ENCODE measurements at regions not wholly inside any gene's neighbourhood (a gene's known extent, or its start where the extent isn't known, plus 50 kb on each side); places are given as distances from the start of the nearest gene placed in this dataset.
"Not testable (repeated sequence)": the region's sequence is repeated elsewhere in the genome, so short reads cannot be mapped to it uniquely, and the experiment has no call there.

DNA sequence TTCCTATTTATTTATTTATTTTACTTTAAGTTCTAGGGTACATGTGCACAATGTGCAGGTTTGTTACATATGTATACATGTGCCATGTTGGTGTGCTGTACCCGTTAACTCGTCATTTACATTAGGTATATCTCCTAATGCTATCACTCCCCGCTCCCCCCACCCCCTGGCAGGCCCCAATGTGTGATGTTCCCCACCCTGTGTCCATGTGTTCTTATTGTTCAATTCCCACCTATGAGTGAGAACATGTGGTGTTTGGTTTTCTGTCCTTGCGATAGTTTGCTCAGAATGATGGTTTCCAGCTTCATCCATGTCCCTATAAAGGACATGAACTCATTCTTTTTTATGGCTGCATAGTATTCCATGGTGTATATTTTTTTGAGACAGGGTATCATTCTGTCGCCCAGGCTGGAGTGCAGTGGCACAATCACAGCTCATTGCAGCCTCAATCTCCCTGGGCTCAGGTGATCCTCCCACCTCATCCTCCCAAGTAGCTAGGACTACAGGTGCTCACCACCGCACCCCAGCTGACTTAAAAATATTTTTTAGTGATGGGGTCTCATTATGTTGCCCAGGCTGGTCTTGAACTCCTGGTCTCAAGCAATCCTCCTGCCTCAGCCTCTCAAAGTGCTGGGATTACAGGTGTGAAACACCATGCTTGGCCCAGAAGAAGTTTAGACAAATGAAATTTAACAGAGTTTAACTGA, 140.6 kb downstream of the NPIPB5 start:
- not testable (repeated sequence) for DNase-seq; H3K4me3 Mint-ChIP-seq; H3K27ac Mint-ChIP-seq; H3K4me1 Mint-ChIP-seq (ENCODE audit: low read depth in 2 of 2); H3K36me3 Mint-ChIP-seq (ENCODE audit: insufficient read depth); ATAC-seq (replicated peaks); H3K9me3 Mint-ChIP-seq
- peaks cover 39 to 42% of the 10 kb centered on the region in 2 donors for H3K27me3 Mint-ChIP-seq

DNA sequence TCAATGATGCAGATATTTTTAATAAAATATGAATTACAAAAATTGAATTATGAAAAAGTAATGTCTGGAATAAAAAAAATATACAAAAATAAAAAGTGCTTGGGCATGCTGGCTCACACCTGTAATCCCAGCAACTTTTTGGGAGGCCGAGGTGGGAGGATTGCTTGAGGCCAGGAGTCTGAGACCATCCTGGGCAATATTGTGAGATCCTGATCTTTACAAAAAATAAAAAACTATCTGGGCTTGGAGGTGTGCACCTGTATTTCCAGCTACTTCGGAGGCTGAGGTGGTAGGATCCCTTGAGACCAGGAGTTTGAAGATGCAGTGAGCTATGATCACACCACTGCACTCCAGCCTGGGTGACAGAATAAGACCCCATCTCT, 141.8 kb downstream of the NPIPB5 start:
- DNase-seq (no peak), ATAC-seq (replicated peaks) (no peak)
- Mint-ChIP-seq H3K36me3 (ENCODE audit: insufficient read depth) (no peaks in the 10 kb centered on the region), H3K9me3 (no peaks in the 10 kb centered on the region), H3K27me3 (peaks cover 40 to 46% of the 10 kb centered on the region in 2 donors), H3K4me3 (no peak overlapping the region), H3K4me1 (ENCODE audit: low read depth in 2 of 2) (no peaks in the 10 kb centered on the region), H3K27ac (no peak overlapping the region)

DNA sequence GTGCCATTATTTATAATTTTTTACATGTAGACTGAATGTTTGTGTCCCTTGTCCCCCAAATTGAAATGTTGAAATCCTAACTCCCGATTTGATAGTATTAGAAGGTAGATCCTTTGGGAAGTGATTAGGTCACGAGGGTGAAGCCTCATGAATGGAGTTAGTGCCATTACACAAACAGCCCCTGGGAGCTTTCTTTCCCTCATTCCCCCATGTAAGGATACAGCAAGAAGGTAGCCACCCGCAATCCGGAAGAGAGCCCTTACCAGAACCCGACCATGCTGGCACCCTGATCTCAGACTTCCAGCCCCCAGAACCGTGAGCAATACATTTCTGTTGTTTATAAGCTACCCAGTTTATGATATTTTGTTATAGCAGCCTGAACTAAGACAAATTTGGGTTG, 143.2 kb downstream of the NPIPB5 start:
- no peaks in the 10 kb centered on the region for H3K4me1 Mint-ChIP-seq (ENCODE audit: low read depth in 2 of 2)
- H3K27ac Mint-ChIP-seq = no peak overlapping the region
- H3K36me3 Mint-ChIP-seq (ENCODE audit: insufficient read depth) = no peaks in the 10 kb centered on the region
- no peaks in the 10 kb centered on the region for H3K9me3 Mint-ChIP-seq
- peaks cover 40 to 46% of the 10 kb centered on the region in 2 donors for H3K27me3 Mint-ChIP-seq
- DNase-seq (no peak), ATAC-seq (replicated peaks) (no peak)
- H3K4me3 Mint-ChIP-seq = no peak overlapping the region

DNA sequence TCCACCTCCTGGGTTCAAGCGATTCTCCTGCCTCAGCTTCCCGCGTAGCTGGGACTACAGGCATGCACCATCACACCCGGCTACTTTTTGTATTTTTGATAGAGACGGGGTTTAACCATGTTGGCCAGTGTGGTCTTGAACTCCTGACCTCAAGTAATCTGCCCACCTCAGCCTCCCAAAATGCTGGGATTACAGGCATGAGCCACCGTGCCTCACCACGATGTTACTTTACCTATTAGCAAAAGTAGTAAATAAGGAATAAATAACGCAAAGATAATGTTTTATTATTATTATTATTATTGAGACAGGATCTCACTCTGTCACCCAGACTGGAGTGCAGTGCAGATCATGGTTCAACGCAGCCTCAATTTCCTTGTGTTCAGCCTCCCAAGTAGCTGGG, 145.9 kb downstream of the NPIPB5 start:
- not testable (repeated sequence) for DNase-seq; H3K27ac Mint-ChIP-seq; ATAC-seq (replicated peaks); H3K4me1 Mint-ChIP-seq (ENCODE audit: low read depth in 2 of 2); H3K9me3 Mint-ChIP-seq; H3K4me3 Mint-ChIP-seq; H3K36me3 Mint-ChIP-seq (ENCODE audit: insufficient read depth)
- H3K27me3 Mint-ChIP-seq = peaks cover 36 to 41% of the 10 kb centered on the region in 2 donors

DNA sequence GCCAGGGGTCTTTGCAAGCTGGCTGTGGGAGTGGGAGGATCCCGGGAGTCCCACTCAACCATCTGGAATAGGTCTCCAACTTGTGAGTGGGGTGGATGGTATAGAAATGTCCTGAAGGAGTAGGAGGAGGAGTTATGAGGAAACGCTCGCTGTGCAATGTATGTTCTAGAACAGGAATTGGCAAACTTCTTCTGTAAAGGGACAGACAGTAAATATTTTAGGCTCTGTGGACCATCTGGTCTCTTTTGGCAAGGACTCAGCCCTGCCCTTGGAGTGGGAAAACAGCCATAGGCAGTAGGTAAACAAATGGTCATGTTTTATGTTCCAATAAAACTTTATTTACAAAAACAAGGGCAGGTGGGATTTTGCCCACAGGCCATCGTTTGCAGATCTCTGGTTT, 149.2 kb downstream of the NPIPB5 start:
- no peaks in the 10 kb centered on the region for H3K36me3 Mint-ChIP-seq (ENCODE audit: insufficient read depth)
- H3K4me1 Mint-ChIP-seq (ENCODE audit: low read depth in 2 of 2) = no peaks in the 10 kb centered on the region
- DNase-seq (no peak), ATAC-seq (replicated peaks) (no peak)
- no peak overlapping the region for H3K27ac Mint-ChIP-seq
- no peak overlapping the region for H3K4me3 Mint-ChIP-seq
- peaks cover 13 to 17% of the 10 kb centered on the region in 2 donors for H3K27me3 Mint-ChIP-seq
- no peaks in the 10 kb centered on the region for H3K9me3 Mint-ChIP-seq

DNA sequence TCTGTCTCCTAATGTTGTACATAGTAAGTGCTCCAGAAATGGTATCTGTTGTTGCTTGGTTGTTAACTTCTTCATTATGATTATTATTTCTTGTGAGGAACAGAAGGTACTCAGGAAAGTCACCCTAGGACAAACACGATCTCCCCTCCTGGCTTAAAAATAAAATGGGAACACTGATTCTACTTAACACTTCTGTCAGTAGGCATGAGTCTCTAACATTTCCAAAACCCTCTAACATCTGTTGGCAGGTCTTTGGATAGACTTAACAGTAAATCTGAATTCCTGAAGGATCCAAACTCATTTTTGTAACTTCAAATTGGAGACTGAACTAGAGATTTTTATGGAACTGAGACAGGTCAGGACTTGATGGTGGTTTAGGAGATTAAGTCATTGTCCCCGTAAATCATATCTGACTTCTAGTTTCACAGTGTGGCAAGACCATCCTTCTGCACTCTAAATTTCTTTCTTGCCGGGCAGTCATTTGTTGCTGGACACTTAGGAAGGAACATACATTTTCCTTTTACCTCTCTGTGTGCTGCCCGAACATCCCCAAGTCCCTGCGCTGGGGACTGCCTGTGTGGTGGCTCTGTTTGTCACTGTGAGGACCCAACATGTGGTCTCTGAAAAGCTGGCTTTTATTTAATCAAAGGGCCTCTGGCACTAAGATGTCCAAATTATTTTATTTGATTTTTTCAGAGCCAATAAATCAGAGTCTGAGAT, 149.9 kb downstream of the NPIPB5 start:
- Mint-ChIP-seq H3K4me3 (no peak overlapping the region), H3K4me1 (ENCODE audit: low read depth in 2 of 2) (no peaks in the 10 kb centered on the region)

DNA sequence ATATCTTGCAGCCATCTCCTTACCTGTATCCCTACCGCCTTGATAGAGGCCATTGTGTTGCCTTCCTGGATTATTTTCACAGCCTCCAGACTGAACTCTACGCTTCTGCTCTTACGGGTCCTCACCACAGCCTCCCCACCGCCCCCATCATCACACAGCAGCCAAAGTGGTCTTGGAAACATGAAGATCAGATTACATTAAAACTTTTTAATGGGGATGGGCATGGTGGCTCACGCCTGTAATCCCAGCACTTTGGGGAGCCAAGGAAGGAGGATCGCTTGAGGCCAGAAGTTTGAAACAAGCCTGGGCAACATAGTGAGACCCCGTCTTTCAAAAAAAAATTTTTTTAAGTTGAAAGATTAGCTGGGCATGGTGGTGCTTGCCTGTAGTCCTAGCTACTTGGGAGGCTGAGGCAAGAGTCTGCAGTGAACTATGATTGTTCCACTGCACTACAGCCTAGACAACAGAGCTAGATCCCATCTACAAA, 150.5 kb downstream of the NPIPB5 start:
- H3K27ac Mint-ChIP-seq = no peak overlapping the region
- ATAC-seq (replicated peaks) = no peak
- peaks cover 1 to 4% of the 10 kb centered on the region in 2 donors for H3K27me3 Mint-ChIP-seq
- no peak for DNase-seq
- no peaks in the 10 kb centered on the region for H3K9me3 Mint-ChIP-seq
- H3K4me3 Mint-ChIP-seq = no peak overlapping the region
- no peaks in the 10 kb centered on the region for H3K36me3 Mint-ChIP-seq (ENCODE audit: insufficient read depth)
- no peaks in the 10 kb centered on the region for H3K4me1 Mint-ChIP-seq (ENCODE audit: low read depth in 2 of 2)

More for the DNA sequence above, 149.9 kb downstream of the NPIPB5 start:
- no peak for ATAC-seq (replicated peaks)
- H3K27me3 Mint-ChIP-seq = peaks cover 7 to 10% of the 10 kb centered on the region in 2 donors
- no peak overlapping the region for H3K27ac Mint-ChIP-seq
- DNase-seq = no peak
- H3K9me3 Mint-ChIP-seq = no peaks in the 10 kb centered on the region
- no peaks in the 10 kb centered on the region for H3K36me3 Mint-ChIP-seq (ENCODE audit: insufficient read depth)

DNA sequence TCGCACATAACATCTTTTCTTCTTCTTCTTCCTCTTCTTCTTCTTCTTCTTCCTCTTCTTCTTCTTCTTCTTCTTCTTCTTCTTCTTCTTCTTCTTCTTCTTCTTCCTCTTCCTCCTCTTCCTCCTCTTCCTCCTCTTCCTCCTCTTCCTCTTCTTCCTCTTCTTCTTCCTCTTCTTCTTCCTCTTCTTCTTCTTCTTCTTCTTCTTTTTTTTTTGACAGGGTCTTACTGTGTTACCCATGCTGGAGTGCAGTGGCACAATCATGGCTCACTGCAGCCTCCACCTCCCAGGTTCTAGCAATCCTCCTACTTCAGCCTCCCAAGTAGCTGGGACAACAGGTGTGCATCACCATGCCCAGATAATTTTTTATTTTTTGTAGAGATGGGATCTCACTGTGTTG, 151.0 kb upstream of the HS3ST2 start:
- not testable (repeated sequence) for H3K4me3 Mint-ChIP-seq; H3K4me1 Mint-ChIP-seq (ENCODE audit: low read depth in 2 of 2); DNase-seq; H3K27me3 Mint-ChIP-seq; H3K36me3 Mint-ChIP-seq (ENCODE audit: insufficient read depth); H3K9me3 Mint-ChIP-seq; H3K27ac Mint-ChIP-seq; ATAC-seq (replicated peaks)

DNA sequence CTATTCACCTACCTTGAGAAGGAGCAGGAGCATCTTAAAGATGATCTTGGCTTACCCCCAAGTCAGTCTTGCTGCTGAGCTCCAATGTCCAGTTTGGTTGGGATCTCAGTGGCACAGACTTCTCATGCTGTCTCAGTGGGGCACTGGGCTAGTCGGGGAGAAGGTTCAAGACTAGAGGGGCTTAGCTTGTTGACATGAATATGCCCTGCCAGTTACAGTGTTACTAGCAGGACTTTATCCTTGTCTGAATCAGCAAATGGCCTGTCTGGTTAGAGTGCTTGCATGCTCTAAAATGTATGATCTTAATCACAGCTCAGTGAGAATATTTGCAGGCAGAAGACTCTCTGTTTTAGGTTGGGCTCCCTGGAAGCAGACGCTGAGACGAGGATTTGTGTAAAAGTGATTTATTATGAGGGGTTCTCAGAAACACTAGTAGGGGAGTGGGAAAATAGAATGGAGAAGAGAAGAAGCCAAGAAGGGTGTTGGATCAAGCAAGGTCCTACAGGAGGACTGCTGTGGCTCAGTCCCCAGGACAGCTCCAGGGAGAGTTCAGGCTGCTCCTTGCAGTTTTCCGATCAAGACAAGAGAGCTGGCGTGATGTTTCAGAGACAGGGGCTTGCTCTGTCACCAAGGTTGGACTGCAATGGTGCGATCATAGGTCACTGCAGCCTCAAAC, 150.4 kb upstream of the HS3ST2 start:
- Mint-ChIP-seq H3K27me3 (no peaks in the 10 kb centered on the region), H3K4me3 (no peak overlapping the region), H3K4me1 (ENCODE audit: low read depth in 2 of 2) (no peaks in the 10 kb centered on the region), H3K9me3 (no peaks in the 10 kb centered on the region), H3K36me3 (ENCODE audit: insufficient read depth) (no peaks in the 10 kb centered on the region), H3K27ac (no peak overlapping the region)
- no peak for ATAC-seq (replicated peaks)
- no peak for DNase-seq

DNA sequence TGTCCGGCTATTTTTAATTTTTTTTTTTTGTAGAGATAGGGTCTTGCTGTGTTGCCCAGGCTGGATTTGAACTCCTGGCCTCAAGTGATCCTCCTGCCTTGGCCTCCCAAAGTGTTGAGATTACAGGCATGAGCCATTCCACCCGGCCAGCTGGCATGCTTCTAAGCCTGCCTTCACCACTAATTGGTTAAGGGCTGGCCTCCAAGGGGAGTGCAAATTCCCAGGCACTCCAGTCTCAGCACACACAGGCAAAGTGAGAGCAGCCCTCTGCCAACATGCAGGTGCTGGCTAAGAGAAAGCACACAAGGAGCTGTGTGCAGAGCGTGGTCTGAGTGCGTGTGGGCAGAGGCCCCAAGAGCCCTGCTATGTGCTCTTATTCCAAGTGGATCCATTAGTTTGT, 149.8 kb upstream of the HS3ST2 start:
- ATAC-seq (replicated peaks) (no peak), DNase-seq (no peak)
- no peak overlapping the region for H3K4me3 Mint-ChIP-seq
- no peaks in the 10 kb centered on the region for H3K9me3 Mint-ChIP-seq
- H3K27me3 Mint-ChIP-seq = no peaks in the 10 kb centered on the region
- no peak overlapping the region for H3K27ac Mint-ChIP-seq
- no peaks in the 10 kb centered on the region for H3K4me1 Mint-ChIP-seq (ENCODE audit: low read depth in 2 of 2)
- no peaks in the 10 kb centered on the region for H3K36me3 Mint-ChIP-seq (ENCODE audit: insufficient read depth)

DNA sequence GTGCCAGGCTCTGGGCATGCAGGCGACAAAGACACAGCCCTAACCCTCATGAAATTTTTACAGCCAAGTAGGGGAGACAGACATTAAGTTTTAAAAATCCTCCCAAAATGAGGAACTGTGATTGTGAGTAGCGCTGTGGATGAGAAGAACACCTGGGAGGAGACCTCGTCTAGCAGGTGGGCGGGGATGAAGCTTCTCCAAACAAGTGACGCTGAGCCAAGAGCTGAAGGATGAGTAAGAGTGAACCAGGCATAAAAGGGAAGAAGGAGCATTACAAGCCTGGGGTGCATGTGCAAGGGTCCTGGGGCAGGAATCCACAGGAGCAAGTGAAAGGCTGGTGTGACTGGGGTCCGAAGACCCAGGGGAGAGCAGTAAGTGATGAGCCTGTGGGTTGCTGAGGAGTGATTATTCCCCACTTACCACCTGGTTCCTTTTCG, 149.4 kb upstream of the HS3ST2 start:
- H3K4me1 Mint-ChIP-seq (ENCODE audit: low read depth in 2 of 2) = no peaks in the 10 kb centered on the region
- no peak overlapping the region for H3K27ac Mint-ChIP-seq
- ATAC-seq (replicated peaks) (no peak), DNase-seq (no peak)
- H3K36me3 Mint-ChIP-seq (ENCODE audit: insufficient read depth) = no peaks in the 10 kb centered on the region
- no peaks in the 10 kb centered on the region for H3K9me3 Mint-ChIP-seq
- no peaks in the 10 kb centered on the region for H3K27me3 Mint-ChIP-seq
- no peak overlapping the region for H3K4me3 Mint-ChIP-seq

DNA sequence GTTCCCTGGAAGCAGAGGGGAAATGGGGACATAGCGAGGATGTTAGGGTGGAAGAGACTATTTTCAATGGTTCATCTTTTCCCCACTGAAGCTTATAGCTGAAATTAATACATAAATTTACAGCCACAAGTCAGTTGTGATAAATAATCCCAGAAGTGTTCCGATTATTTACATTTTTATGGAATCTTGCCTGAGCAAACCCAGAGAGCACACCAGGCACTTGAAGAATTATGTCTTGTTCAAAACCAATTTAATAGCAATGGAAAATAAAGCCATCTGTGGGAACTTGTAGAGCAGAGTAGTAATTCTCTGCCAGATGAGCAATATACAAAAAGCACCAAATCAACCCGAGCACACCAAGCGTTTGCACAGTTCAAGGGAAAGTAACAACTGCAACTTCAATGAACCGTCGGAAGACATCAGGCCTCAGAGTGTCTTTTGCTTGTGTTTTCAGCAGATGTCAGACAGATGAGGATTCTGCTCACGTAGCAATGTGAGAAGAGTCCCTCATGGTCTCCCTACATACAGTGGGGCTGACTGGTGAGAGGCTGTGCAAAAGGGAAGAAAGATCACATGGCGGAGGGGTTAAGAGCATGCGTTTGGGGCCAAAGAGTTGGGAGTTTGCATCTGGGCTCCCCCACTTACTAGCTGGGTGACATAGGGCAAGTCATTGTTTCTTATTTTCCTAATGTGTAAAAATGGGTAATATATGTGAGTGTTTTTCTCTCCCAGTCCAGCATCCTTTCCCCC, 148.7 kb upstream of the HS3ST2 start:
- Mint-ChIP-seq H3K4me1 (ENCODE audit: low read depth in 2 of 2) (no peaks in the 10 kb centered on the region), H3K36me3 (ENCODE audit: insufficient read depth) (no peaks in the 10 kb centered on the region), H3K27me3 (no peaks in the 10 kb centered on the region), H3K9me3 (no peaks in the 10 kb centered on the region), H3K27ac (no peak overlapping the region), H3K4me3 (no peak overlapping the region)
- no peak for DNase-seq
- no peak for ATAC-seq (replicated peaks)

DNA sequence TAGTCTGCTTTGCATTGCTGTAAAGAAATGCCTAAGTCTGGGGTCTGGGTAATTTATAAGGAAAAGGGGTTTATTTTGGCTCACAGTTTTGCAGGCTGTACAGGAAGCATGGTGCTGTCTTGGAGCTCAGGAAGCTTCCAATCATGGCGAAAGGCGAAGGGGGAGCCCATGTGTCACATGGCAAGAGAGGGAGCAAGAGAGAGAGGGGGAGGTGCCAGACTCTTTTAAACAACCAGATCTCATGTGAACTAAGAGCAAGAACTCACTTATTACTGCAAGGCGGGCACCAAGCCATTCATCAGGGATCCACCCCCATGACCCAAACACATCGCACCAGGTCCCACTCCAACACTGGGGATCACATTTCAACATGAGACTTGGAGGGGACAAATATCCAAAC, 148.2 kb upstream of the HS3ST2 start:
- DNase-seq (no peak), ATAC-seq (replicated peaks) (no peak)
- no peak overlapping the region for H3K27ac Mint-ChIP-seq
- no peaks in the 10 kb centered on the region for H3K27me3 Mint-ChIP-seq
- no peaks in the 10 kb centered on the region for H3K4me1 Mint-ChIP-seq (ENCODE audit: low read depth in 2 of 2)
- no peaks in the 10 kb centered on the region for H3K9me3 Mint-ChIP-seq
- H3K4me3 Mint-ChIP-seq = no peak overlapping the region
- no peaks in the 10 kb centered on the region for H3K36me3 Mint-ChIP-seq (ENCODE audit: insufficient read depth)

Data from effector memory CD8-positive, alpha-beta T cell (primary cell).